Hematopoietic multipotent progenitor cell treated with erythropoietin and hydrocortisone succinate and interleukin-3 and kit ligand, for 4 days (in vitro differentiated cells): ENCODE measurements at regions not wholly inside any gene's neighbourhood (a gene's known extent, or its start where the extent isn't known, plus 50 kb on each side); places are given as distances from the start of the nearest gene placed in this dataset.
A peak's percentile ranks its signal among the peaks of the same experiment; 100 is the strongest.
"Not testable (repeated sequence)": the region's sequence is repeated elsewhere in the genome, so short reads cannot be mapped to it uniquely, and the experiment has no call there.

ENCODE experiments used
- DNase-seq: peaks from one replicate; pipeline ENCODE4 v3.0.0-alpha.2; 2015

GRCh38 chr11:7143908-7144307 is 55.1 kb downstream of the RBMXL2 start:
- DNase-seq, result peak; percentile 54

GRCh38 chr11:7150104-7150503 is 61.3 kb downstream of the RBMXL2 start:
- DNase-seq, result not testable (repeated sequence)

GRCh38 chr11:7154881-7155361 is 66.1 kb downstream of the RBMXL2 start:
- DNase-seq, result peak; percentile 65

GRCh38 chr11:7160814-7161489 is 72.2 kb downstream of the RBMXL2 start:
- DNase-seq, result peak; percentile 2

- DNase-seq, result no peak
These were observed 77.1 kb downstream of the RBMXL2 start for GRCh38 chr11:7165911-7166310.

- no peak for DNase-seq
These were observed 79.4 kb downstream of the RBMXL2 start for GRCh38 chr11:7167976-7168740.

- DNase-seq, result no peak
These were observed 79.9 kb downstream of the RBMXL2 start for GRCh38 chr11:7168741-7168990.

- DNase-seq, result no peak
These were observed 81.3 kb upstream of the SYT9 start for GRCh38 chr11:7170431-7170830.

- no peak for DNase-seq
These were observed 76.7 kb upstream of the SYT9 start for GRCh38 chr11:7175007-7175406.

GRCh38 chr11:7186190-7186589 is 65.5 kb upstream of the SYT9 start:
- no peak for DNase-seq

- no peak for DNase-seq
These were observed 65.0 kb upstream of the SYT9 start for GRCh38 chr11:7186676-7187075.

- not testable (repeated sequence) for DNase-seq
These were observed 58.9 kb upstream of the SYT9 start for GRCh38 chr11:7192785-7193184.

GRCh38 chr11:7196396-7197146 is 55.1 kb upstream of the SYT9 start:
- DNase-seq, result no peak

- no peak for DNase-seq
These were observed 54.2 kb upstream of the SYT9 start for GRCh38 chr11:7197469-7197868.
